Esophagus squamous epithelium (tissue), 5 donors: ENCODE measurements at regions not wholly inside any gene's neighbourhood (a gene's known extent, or its start where the extent isn't known, plus 50 kb on each side); places are given as distances from the start of the nearest gene placed in this dataset.
A peak's percentile ranks its signal among the peaks of the same experiment; 100 is the strongest.
"Not testable (repeated sequence)": the region's sequence is repeated elsewhere in the genome, so short reads cannot be mapped to it uniquely, and the experiment has no call there.

Experiments
- DNase-seq: peaks from one replicate; lab custom pipeline; 2025; lab: John Stamatoyannopoulos, UW
- H3K27ac ChIP-seq, 4 donors: fragments of 200-600 bp; sonication (generic); one replicate each; pipeline ENCODE4 v1.5.1; 2016 to 2019; ENCODE audit warnings: mild to moderate bottlenecking in 1 of 4
- H3K27me3 ChIP-seq, 4 donors: fragments of 200-600 bp; sonication (generic); 1 replicate in 3 of 4; 2 replicates in 1 of 4; pipeline versions ENCODE4 v1.5.1 to v1.6.0; 2017 to 2021; ENCODE audit warnings: antibody characterized with exemption in 1 of 4
- H3K36me3 ChIP-seq, 3 donors: fragments of 200-600 bp; sonication (generic); one replicate each; pipeline ENCODE4 v1.5.1; 2016 to 2019
- H3K4me1 ChIP-seq, 3 donors: fragments of 200-600 bp; sonication (generic); one replicate each; pipeline ENCODE4 v1.5.1; 2017 to 2019
- H3K4me3 ChIP-seq, 4 donors: fragments of 200-600 bp; sonication (generic); 1 replicate in 3 of 4; 2 replicates in 1 of 4; pipeline ENCODE4 v1.5.1; 2016 to 2019; ENCODE audit warnings: mild to moderate bottlenecking in 2 of 4, moderate library complexity in 1 of 4
- H3K9me3 ChIP-seq, 3 donors: fragments of 200-600 bp; sonication (generic); one replicate each; pipeline ENCODE4 v1.5.1; 2016 to 2019
- CTCF ChIP-seq, 6 experiments: fragments of 450-650 bp in 4 of 6; fragments of 200-600 bp in 2 of 6; sonication (generic) in 2 of 6; IDR thresholded peaks; one replicate each; pipeline ENCODE4 v1.5.1; 2016 to 2019; ENCODE audit warnings: antibody characterized with exemption in 6 of 6, mild to moderate bottlenecking in 4 of 6, moderate library complexity in 4 of 6
- POLR2A ChIP-seq, 4 donors: fragments of 450-650 bp; IDR thresholded peaks; one replicate each; pipeline ENCODE4 v1.6.1; 2017; ENCODE audit warnings: antibody characterized with exemption in 4 of 4, mild to moderate bottlenecking in 4 of 4, moderate library complexity in 3 of 4
- WGBS, 2 donors: methylation state at CpG; one replicate each; pipeline ENCODE4 v1.1.5; 2018; 5-methylcytosine and 5-hydroxymethylcytosine counted together
- intact Hi-C: fragments of 100-400 bp; cut with DNase I; formaldehyde crosslinking; loops from one replicate; pipeline ENCODE4 v1.15.0; 2022
- donor health status: DM: yes; HTN: yes; CAD: no.

- intact Hi-C loops = no loop called here
- Histone ChIP-seq H3K36me3 (no peaks in the 10 kb centered on the region), H3K9me3 (no peaks in the 10 kb centered on the region), H3K4me1 (no peaks in the 10 kb centered on the region), H3K27me3 (peaks cover 0 to 4% (median 0%) of the 10 kb centered on the region in 4 donors), H3K4me3 (no peak overlapping the region), H3K27ac (no peak overlapping the region)
- DNase-seq = no peak
- TF ChIP-seq POLR2A (IDR thresholded peaks at IDR 0.05) (no peak), CTCF (IDR thresholded peaks at IDR 0.05) (no peak)
- WGBS, 2 donors = 53 to 63% methylated on average over 3 of the region's 3 CpGs
These were observed 565.2 kb downstream of the TOX3 start for GRCh38 chr16:51981725-51982124.

- H3K4me3 ChIP-seq, H3K27me3 ChIP-seq, H3K9me3 ChIP-seq, intact Hi-C loops, H3K27ac ChIP-seq, DNase-seq, H3K4me1 ChIP-seq, H3K36me3 ChIP-seq: not testable (repeated sequence)
- 86 to 91% methylated on average over 2 of the region's 2 CpGs for WGBS, 2 donors
These were observed 569.4 kb downstream of the TOX3 start for GRCh38 chr16:51977506-51977905.

GRCh38 chr16:51971184-51971583, 575.8 kb downstream of the TOX3 start:
- Histone ChIP-seq H3K4me3 (no peak overlapping the region), H3K27me3 (no peaks in the 10 kb centered on the region), H3K27ac (no peak overlapping the region), H3K4me1 (no peaks in the 10 kb centered on the region), H3K36me3 (no peaks in the 10 kb centered on the region), H3K9me3 (no peaks in the 10 kb centered on the region)
- DNase-seq = no peak
- TF ChIP-seq POLR2A (IDR thresholded peaks at IDR 0.05) (no peak), CTCF (IDR thresholded peaks at IDR 0.05) (peak in 2 of 6 experiments; percentile 9 to 46)
- 43 to 44% methylated on average over 4 of the region's 4 CpGs for WGBS, 2 donors
- intact Hi-C loops = no loop called here

- DNase-seq = no peak
- no peak for TF ChIP-seq CTCF (IDR thresholded peaks at IDR 0.05)
- no peak for TF ChIP-seq POLR2A (IDR thresholded peaks at IDR 0.05)
- no peak overlapping the region for H3K4me3 ChIP-seq
- H3K9me3 ChIP-seq = no peaks in the 10 kb centered on the region
- H3K27ac ChIP-seq = no peak overlapping the region
- H3K4me1 ChIP-seq = no peaks in the 10 kb centered on the region
- 83 to 85% methylated on average over 1 of the region's 1 CpG for WGBS, 2 donors
- no peaks in the 10 kb centered on the region for H3K36me3 ChIP-seq
- no peaks in the 10 kb centered on the region for H3K27me3 ChIP-seq
- intact Hi-C loops = no loop called here
These were observed 578.2 kb downstream of the TOX3 start for GRCh38 chr16:51968749-51969148.

GRCh38 chr16:51967646-51968045, 579.3 kb downstream of the TOX3 start:
- no peaks in the 10 kb centered on the region for H3K4me1 ChIP-seq
- DNase-seq = no peak
- intact Hi-C loops = no loop called here
- no peak for TF ChIP-seq CTCF (IDR thresholded peaks at IDR 0.05)
- no peak for TF ChIP-seq POLR2A (IDR thresholded peaks at IDR 0.05)
- whole genome bisulfite sequencing, 2 donors = 56 to 59% methylated on average over 4 of the region's 4 CpGs
- H3K36me3 ChIP-seq = no peaks in the 10 kb centered on the region
- H3K27ac ChIP-seq = no peak overlapping the region
- H3K4me3 ChIP-seq = no peak overlapping the region
- no peaks in the 10 kb centered on the region for H3K9me3 ChIP-seq
- H3K27me3 ChIP-seq = no peaks in the 10 kb centered on the region

GRCh38 chr16:51960931-51961330, 586.0 kb downstream of the TOX3 start:
- DNase-seq = no peak
- Histone ChIP-seq H3K4me1 (no peaks in the 10 kb centered on the region), H3K27ac (no peak overlapping the region), H3K4me3 (no peak overlapping the region), H3K27me3 (no peaks in the 10 kb centered on the region), H3K9me3 (no peaks in the 10 kb centered on the region), H3K36me3 (no peaks in the 10 kb centered on the region)
- intact Hi-C loops = no loop called here
- WGBS, 2 donors = 71 to 73% methylated on average over 4 of the region's 4 CpGs
- TF ChIP-seq CTCF (IDR thresholded peaks at IDR 0.05) (no peak), POLR2A (IDR thresholded peaks at IDR 0.05) (no peak)
